ENCODE measurements at regions not wholly inside any gene's neighbourhood (a gene's known extent, or its start where the extent isn't known, plus 50 kb on each side); places are given as distances from the start of the nearest gene placed in this dataset.

GRCh38 chr1:177838907-177839485 lies 130.9 kb downstream of the SEC16B start:
- DNase-seq = no peak

DNA sequence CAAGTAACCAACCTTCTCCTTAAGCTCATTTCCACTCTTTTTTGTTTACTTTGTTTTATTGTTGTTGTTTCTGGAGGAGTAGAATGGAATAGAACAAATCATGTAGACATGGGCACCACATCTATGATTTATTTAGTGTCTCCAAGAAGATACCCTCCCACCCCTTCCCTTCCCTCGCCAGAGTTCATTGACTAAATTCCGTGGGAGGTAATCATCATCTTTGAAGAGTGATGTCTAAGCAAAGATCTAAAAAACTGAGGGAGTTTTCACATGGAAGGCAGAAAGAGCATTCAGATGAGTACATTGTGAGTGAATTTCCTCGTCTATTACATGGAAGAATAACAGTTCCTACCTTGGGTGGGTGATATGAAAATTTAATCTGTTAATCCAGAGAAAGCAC lies 136.2 kb downstream of the SEC16B start:
- no peak for DNase-seq

DNA sequence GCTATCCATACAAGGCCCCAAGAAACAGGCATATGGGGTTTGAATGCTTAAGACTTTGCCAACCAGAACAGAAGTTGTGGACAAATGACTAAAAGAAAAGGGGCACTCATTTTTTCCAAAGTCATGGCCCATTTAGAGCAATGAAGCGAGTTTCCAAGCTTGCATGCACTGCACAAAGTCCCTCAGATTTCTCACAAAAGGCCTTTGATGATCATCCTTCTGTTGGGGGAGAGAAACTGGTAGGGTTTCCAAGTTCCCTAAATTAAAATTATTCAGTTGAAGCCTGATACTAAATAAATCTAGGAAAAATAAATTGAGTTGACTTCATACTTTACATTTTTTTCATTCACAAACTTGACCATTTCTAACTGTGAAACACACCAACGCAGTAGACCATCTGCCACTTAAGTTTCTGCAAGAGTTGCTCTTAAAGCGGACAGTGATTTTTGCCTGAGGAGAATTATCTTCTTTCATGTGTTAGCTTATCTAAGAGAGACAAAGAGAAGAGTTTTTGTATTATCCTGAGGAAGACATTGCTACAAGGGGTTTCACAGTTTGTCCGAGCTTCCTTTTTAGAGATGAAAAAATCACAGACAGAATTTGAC lies 139.2 kb downstream of the SEC16B start:
- DNase-seq = no peak

- DNase-seq = no peak
These were observed 144.5 kb downstream of the SEC16B start for GRCh38 chr1:177825276-177825901.

DNA sequence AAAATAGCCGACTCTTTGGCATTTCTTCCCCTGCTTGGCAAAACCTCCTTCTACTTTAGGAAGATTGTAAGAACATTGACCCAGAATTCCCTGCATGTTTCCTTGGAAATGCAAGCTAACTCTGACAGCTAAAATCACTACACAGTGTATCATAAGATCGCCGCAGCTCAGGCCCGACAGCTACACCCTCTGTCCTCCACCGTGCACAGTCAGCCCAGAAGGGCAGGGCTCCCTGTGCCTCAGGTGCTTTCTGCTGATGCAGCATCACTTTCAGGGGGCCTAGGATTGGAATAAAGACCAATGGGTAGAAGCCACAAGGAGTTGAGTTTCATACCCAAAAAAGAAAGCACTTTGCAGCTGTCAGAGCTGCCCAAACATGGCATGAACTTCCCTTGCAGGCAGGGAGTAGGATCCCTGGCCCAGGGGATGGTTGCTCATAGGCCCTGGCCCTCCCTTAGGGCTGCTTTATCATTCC lies 145.3 kb downstream of the SEC16B start:
- no peak for DNase-seq

- DNase-seq = no peak
These were observed 149.6 kb downstream of the SEC16B start for GRCh38 chr1:177820213-177820612.

GRCh38 chr1:177817937-177818875 lies 151.7 kb downstream of the SEC16B start:
- DNase-seq = no peak

DNA sequence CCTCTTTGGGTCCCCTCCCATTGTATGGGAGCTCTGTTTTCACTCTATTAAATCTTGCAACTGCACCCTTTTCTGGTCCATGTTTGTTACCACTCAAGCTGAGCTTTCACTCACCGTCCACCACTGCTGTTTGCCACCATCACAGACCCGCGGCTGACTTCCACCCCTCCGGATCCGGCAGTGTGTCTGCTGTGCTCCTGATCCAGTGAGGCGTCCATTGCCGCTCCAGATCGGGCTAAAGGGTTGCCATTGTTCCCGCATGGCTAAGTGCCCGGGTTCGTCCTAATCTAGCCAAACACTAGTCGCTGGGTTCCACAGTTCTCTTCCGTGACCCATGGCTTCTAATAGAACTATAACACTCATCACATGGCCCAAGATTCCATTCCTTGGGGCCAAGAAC lies 157.2 kb downstream of the SEC16B start:
- DNase-seq = no peak

GRCh38 chr1:177812144-177812543 lies 157.7 kb downstream of the SEC16B start:
- DNase-seq = no peak

DNA sequence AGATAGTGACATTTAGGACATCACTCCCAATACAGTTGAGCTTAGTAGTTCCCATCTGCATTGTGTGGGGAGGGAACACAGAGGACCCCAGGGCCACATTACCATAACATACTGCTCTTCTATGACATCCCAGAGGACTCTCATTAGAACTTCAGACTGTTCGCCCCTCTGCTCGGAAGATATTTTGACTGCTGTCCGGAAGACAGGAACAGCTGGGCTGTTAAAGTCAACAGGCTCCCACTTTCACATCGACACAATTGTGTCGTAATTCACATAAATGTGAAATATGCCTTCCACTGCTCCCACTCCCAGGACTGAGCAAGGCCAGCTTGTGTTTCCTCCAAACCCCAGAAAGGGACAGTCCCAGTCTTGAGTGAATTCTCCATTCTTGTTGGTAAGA lies 158.4 kb downstream of the SEC16B start:
- DNase-seq = no peak

DNA sequence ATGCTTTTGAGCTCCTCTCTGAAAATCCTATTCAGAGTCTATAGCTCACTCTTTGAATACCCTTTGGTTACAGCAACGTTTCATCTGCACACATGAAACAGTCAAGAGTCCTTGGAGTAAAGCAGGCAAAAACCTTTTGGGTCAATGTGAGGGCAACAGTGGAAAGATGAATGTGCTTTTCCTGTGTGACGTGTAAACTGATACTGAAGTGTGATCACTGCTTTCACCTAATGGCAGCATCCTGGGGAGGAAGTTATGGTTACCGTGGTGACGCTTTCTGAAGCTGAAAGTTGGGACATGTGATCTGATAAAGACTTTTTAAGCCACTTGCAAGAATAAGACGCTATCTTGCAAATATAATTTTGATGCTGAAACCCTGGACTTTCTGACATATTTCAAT lies 160.0 kb downstream of the SEC16B start:
- peak; percentile 31 for DNase-seq

DNA sequence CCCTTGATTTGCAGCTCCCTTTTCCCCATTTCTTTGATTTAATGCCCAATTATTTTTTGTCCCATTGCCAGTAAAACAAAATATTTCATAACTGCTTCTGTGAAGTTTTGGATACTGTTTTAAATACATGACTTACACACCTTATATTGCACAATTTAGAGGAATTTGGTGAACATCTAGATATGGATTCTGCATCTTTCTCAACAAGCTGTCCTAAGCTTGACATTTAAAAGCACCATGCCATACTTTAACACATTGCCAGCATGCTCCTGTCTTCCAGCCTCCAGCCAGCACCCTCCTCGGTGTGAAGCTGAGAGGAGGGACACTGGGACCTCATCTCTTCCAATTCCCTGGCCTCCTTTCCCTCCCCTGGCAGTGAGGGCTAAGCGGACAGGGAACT lies 167.6 kb downstream of the SEC16B start:
- DNase-seq = no peak

GRCh38 chr1:177801790-177802189 lies 168.1 kb downstream of the SEC16B start:
- no peak for DNase-seq

GRCh38 chr1:177800400-177801088 lies 169.3 kb downstream of the SEC16B start:
- no peak for DNase-seq

DNA sequence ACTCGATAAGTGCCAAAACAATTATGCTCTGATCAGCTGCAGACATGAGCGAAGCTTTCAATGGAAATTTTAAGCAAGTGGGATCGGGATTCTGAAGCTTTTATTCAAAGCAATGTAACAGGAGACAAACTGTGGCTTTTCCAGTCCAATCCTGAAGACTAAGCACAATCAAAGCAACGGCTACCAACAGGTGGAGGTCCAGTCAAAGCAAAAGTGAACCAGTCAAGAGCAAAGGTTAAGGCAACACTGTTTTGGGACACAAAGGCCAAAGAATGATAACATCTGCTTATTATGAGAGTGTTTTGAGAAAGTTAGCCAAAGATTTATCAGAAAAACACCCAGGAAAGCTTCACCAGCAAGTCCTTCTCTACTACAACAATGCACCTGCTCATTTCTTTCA lies 170.1 kb downstream of the SEC16B start:
- no peak for DNase-seq

DNA sequence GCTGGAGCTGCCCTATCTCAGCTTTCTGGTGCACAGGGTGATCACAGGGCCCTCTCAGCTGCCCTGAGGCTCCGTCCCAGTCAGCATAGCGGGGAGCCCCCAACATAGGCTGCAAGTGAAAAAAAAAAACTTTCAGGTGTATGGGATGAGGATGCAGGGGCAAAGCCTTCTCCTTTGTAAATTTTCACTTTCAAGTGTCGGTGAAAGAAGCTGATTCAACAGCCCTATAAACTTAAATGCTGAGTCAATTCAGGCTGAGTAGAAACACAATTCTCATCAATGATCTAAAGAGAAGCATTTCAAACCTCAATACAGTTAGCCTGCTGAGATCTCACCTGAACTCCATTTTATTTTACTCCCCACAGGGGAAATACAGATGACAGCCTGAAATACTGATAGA lies 171.2 kb downstream of the SEC16B start:
- no peak for DNase-seq

DNA sequence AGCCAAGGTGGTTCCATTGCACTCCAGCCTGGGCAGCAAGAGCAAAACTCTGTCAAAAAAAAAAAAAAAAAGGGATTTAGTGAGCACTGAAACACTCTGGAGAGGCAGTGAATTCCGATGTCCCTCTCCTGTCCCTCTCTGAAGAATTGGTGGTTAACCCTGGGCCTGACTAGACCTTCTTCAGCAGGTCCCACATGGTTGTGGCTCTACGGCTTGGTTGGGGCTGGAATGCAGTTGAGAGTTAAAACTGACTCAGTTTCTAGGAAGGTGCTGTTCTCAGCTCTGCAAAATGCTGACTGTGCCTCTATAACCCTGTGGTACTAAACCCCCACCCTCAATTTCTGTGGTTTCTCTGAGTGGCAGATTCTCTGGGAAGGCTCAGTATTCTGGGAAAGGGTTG lies 173.3 kb downstream of the SEC16B start:
- no peak for DNase-seq

DNA sequence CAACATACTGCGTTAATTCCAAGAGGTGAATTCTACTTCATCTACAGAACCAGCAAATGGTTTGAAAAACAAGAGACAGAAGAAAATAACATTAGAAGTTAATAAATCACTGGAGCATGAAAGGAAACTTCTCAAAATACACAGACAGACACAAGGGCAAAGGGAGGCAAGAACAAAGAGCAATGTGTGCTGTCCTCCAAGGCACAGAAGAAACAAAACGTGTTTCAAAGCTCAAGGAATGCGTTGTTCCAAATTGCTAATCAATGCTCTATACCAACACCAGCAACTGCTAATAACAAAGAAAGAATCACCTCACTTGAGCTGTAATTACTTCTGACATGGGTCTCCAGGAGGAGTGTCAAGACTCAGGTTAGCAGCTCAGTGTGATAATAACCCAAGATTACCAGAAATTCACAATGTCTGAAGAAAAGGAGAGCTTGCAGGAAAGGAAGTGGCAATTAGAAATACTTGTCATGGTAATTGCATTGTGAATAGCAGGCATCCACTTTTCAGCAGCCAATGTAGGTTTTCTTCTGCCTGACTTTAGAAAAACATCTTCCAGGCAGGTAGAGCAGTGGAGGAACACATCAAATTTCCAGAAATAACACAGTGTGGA lies 175.4 kb downstream of the SEC16B start:
- no peak for DNase-seq

- DNase-seq = no peak
These were observed 176.0 kb downstream of the SEC16B start for GRCh38 chr1:177793900-177794299.

DNA sequence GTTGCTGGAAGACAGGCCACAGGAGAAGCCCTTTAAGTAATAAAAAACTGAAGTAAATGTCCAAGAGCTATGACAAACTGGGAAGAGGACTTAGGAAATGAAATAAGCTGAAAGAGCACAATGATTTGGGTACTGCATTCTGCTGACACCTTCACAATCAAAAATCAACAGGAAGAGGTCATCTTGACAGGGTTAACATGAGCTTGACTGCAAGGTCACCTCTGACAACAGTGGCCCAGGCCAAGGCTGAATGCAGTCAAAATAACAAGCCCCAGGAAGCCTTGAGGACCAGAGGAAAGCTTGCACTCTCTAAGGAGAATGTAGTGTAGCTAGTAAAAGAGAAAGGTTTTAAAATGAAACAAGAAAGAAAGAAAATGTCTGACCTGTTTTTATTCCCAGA lies 179.3 kb downstream of the SEC16B start:
- no peak for DNase-seq

GRCh38 chr1:177789956-177790355 lies 179.9 kb downstream of the SEC16B start:
- DNase-seq = no peak

- DNase-seq = no peak
These were observed 183.6 kb downstream of the SEC16B start for GRCh38 chr1:177786176-177786745.
